Mesothelial cell of epicardium (in vitro differentiated cells): ENCODE measurements at regions not wholly inside any gene's neighbourhood (a gene's known extent, or its start where the extent isn't known, plus 50 kb on each side); places are given as distances from the start of the nearest gene placed in this dataset.
"Not testable (repeated sequence)": the region's sequence is repeated elsewhere in the genome, so short reads cannot be mapped to it uniquely, and the experiment has no call there.

Source experiments
- DNase-seq, 2 experiments: peaks; one replicate each; pipeline ENCODE4 v3.0.0; 2021; ENCODE audit warnings: low spot score in 2 of 2; ENCODE audit not compliant: unreplicated experiment in 2 of 2
- H3K27ac Mint-ChIP-seq: 2 replicates; pipeline ENCODE4 v1.8.0; 2021; ENCODE audit warnings: mixed read lengths
- H3K27me3 Mint-ChIP-seq: 2 replicates; pipeline ENCODE4 v1.8.0; 2021; ENCODE audit warnings: low read depth, mixed read lengths
- H3K36me3 Mint-ChIP-seq: 2 replicates; pipeline ENCODE4 v1.8.0; 2021; ENCODE audit warnings: mixed read lengths
- H3K4me1 Mint-ChIP-seq: 2 replicates; pipeline ENCODE4 v1.8.0; 2021; ENCODE audit warnings: mixed read lengths
- H3K4me3 Mint-ChIP-seq: 2 replicates; pipeline ENCODE4 v1.8.0; 2021; ENCODE audit warnings: mild to moderate bottlenecking, moderate library complexity, mixed read lengths
- H3K9me3 Mint-ChIP-seq: 2 replicates; pipeline ENCODE4 v1.8.0; 2021; ENCODE audit warnings: mixed read lengths
- TF ChIP-seq, protein P1 (sequence below): fragments of 200-600 bp; sonication (generic); IDR thresholded peaks from one replicate; pipeline ENCODE4 v1.5.0; 2021; ENCODE audit warnings: antibody characterized with exemption; ENCODE audit not compliant: unreplicated experiment

DNA sequence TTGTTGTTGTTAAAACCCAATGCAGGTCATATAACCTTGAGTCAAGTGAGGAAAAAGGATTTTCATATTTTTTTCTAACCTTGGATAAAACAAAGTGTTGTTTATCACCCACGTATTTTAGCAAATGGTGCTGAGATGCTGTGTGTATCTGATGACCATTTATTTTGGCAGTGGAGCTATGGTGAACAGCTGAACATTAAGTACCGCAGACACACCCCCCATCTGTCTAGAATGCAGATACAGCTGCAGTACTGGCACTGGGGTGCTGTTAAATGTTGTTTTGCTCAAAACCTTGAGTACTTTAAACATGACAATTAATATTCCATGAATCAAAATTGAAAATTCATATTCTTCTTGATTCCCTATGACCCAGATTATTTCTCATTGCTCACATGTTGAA is 773.3 kb upstream of the SLC39A10 start:
- DNase-seq, result no peak
- no peaks in the 10 kb centered on the region for H3K9me3 Mint-ChIP-seq
- no peaks in the 10 kb centered on the region for H3K27me3 Mint-ChIP-seq
- H3K36me3 Mint-ChIP-seq, result no peaks in the 10 kb centered on the region
- TF ChIP-seq, protein P1, sequence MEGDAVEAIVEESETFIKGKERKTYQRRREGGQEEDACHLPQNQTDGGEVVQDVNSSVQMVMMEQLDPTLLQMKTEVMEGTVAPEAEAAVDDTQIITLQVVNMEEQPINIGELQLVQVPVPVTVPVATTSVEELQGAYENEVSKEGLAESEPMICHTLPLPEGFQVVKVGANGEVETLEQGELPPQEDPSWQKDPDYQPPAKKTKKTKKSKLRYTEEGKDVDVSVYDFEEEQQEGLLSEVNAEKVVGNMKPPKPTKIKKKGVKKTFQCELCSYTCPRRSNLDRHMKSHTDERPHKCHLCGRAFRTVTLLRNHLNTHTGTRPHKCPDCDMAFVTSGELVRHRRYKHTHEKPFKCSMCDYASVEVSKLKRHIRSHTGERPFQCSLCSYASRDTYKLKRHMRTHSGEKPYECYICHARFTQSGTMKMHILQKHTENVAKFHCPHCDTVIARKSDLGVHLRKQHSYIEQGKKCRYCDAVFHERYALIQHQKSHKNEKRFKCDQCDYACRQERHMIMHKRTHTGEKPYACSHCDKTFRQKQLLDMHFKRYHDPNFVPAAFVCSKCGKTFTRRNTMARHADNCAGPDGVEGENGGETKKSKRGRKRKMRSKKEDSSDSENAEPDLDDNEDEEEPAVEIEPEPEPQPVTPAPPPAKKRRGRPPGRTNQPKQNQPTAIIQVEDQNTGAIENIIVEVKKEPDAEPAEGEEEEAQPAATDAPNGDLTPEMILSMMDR, result no peak
- H3K4me1 Mint-ChIP-seq, result peaks cover 2% of the 10 kb centered on the region
- no peak overlapping the region for H3K4me3 Mint-ChIP-seq
- H3K27ac Mint-ChIP-seq, result no peak overlapping the region

DNA sequence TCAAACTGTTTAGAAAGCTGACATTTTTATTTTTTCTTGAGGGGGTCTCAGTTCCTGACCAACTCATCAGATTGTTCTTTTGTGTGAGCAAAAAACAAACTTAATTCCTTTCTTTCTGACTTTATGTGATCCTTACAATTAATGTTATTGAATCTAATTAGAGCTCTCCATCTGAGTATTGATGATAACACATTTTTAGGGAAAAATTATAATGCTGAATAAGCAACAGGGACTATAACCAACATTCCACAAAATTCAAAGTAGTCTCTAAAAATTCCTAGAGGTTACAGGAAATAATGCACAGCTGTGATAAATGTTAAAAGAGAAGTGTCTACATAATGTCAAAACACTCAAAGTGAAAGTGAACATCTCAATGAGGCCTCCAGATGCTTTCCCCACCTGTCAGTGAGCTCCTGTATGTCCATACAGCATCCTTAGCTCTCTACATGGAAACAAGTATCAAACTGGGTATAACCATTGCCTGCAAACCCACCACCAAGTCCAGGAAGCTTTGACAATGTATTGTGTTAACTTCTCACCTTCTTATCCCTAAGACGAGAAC is 786.0 kb upstream of the SLC39A10 start:
- H3K4me3 Mint-ChIP-seq, result no peak overlapping the region
- peaks cover 18% of the 10 kb centered on the region for H3K9me3 Mint-ChIP-seq
- H3K27me3 Mint-ChIP-seq, result no peaks in the 10 kb centered on the region
- no peaks in the 10 kb centered on the region for H3K36me3 Mint-ChIP-seq
- H3K4me1 Mint-ChIP-seq, result peaks cover 9% of the 10 kb centered on the region
- no peak overlapping the region for H3K27ac Mint-ChIP-seq
- DNase-seq, result no peak
- TF ChIP-seq, protein P1, result no peak

DNA sequence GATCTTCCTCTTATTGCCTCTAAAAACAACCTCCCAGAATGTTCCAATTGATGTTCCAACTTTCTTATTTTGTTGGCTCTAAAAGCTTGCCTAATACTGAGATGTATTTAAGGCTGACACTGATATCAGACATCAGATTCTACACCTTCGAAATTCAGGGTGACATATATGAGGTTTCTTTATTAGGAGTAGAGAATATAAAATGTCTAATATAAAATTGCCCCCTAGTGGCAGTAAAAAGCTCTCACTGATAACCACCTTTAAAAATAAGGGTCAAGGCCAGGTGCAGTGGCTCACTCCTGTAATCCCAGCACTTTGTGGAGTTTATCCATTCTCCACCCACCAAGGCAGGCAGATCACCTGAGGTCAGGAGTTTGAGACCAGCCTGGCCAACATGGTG is 789.7 kb upstream of the SLC39A10 start:
- Mint-ChIP-seq H3K27me3 (no peaks in the 10 kb centered on the region), H3K4me1 (peaks cover 14% of the 10 kb centered on the region), H3K4me3 (no peak overlapping the region), H3K27ac (no peak overlapping the region), H3K9me3 (no peaks in the 10 kb centered on the region), H3K36me3 (no peaks in the 10 kb centered on the region)
- no peak for DNase-seq
- TF ChIP-seq, protein P1, result peak; percentile 76

DNA sequence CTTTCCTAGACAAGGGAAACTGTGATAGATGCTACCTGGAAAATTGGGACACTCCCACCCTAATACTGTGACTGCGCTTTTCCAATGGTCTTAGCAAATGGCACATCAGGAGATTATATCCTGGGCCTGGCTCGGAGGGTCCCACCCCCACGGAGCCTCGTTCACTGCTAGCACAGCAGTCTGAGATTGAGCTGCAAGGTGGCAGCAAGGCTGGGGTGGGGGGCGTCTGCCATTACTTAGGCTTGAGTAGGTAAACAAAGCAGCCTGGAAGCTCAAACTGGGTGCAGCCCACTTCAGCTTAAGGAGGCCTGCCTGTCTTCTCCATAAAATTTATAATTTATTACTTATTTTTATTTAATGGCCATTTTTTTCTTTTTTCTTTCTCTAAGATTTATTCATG is 802.1 kb upstream of the SLC39A10 start:
- DNase-seq, result no peak
- H3K4me3 Mint-ChIP-seq, result no peak overlapping the region
- no peak overlapping the region for H3K27ac Mint-ChIP-seq
- H3K27me3 Mint-ChIP-seq, result no peaks in the 10 kb centered on the region
- no peaks in the 10 kb centered on the region for H3K4me1 Mint-ChIP-seq
- H3K9me3 Mint-ChIP-seq, result peaks cover 18% of the 10 kb centered on the region
- no peaks in the 10 kb centered on the region for H3K36me3 Mint-ChIP-seq
- TF ChIP-seq, protein P1, result no peak

DNA sequence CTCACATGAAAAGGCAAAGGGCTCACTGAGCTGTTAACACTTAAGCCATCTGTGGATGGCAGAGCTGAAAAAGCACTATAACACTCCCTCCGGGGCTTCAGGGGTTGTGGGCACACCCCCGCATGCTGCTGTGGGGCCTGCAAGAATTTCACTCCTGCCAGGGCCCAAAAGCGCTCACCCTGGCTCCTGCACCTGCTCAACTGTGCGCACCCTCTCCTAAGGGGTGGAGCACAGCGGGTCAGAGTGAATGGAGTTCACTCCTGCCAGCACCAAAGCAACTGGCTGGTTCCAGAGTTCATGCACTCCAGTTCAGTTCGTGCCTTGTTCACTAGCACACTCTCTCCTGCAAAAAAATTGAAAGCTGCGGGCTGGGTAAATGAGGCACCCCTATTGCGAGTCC is 814.2 kb upstream of the SLC39A10 start:
- H3K9me3 Mint-ChIP-seq, result peaks cover 16% of the 10 kb centered on the region
- no peak overlapping the region for H3K27ac Mint-ChIP-seq
- H3K4me3 Mint-ChIP-seq, result no peak overlapping the region
- H3K27me3 Mint-ChIP-seq, result no peaks in the 10 kb centered on the region
- TF ChIP-seq, protein P1, result no peak
- DNase-seq, result no peak
- peaks cover 2% of the 10 kb centered on the region for H3K4me1 Mint-ChIP-seq
- H3K36me3 Mint-ChIP-seq, result no peaks in the 10 kb centered on the region

DNA sequence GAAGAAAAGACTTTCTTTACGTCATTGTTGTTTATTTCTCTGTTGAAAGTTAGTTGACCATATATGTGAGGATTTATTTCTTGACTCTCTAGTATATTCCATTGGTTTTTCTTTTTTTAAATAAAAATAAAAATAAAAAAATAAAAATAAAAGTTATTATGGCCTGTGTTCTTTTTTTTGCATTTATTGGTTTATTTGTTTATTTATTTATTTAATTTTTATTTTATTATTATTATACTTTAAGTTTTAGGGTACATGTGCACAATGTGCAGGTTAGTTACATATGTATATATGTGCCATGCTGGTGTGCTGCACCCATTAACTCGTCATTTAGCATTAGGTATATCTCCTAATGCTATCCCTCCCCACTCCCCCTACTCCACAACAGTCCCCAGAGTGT is 822.7 kb upstream of the SLC39A10 start:
- H3K27ac Mint-ChIP-seq, H3K4me1 Mint-ChIP-seq, H3K27me3 Mint-ChIP-seq, DNase-seq, H3K4me3 Mint-ChIP-seq, H3K9me3 Mint-ChIP-seq, H3K36me3 Mint-ChIP-seq: not testable (repeated sequence)
